Esophagus squamous epithelium (tissue), 4 donors: ENCODE measurements at regions not wholly inside any gene's neighbourhood (a gene's known extent, or its start where the extent isn't known, plus 50 kb on each side); places are given as distances from the start of the nearest gene placed in this dataset.

ENCODE experiments used
- CTCF ChIP-seq, 6 experiments: fragments of 450-650 bp in 4 of 6; fragments of 200-600 bp in 2 of 6; sonication (generic) in 2 of 6; IDR thresholded peaks; one replicate each; pipeline ENCODE4 v1.5.1; 2016 to 2019; ENCODE audit warnings: antibody characterized with exemption in 6 of 6, mild to moderate bottlenecking in 4 of 6, moderate library complexity in 4 of 6
- POLR2A ChIP-seq, 4 donors: fragments of 450-650 bp; IDR thresholded peaks; one replicate each; pipeline ENCODE4 v1.6.1; 2017; ENCODE audit warnings: antibody characterized with exemption in 4 of 4, mild to moderate bottlenecking in 4 of 4, moderate library complexity in 3 of 4

- no peak for TF ChIP-seq CTCF (IDR thresholded peaks at IDR 0.05)
- TF ChIP-seq POLR2A (IDR thresholded peaks at IDR 0.05) = no peak
Measured at GRCh38 chr3:162400697-162401096, 904.1 kb downstream of the OTOL1 start.
